Activated T-helper 1 cell treated with anti-CD3 and anti-CD28 coated beads, Interleukin-12 subunit alpha, Interleukin-12 subunit beta, Interleukin-2, Interleukin-4 antibody, amounts not matched to agents 30 ng/mL and 10 ng/mL and 1 ng/mL, durations not matched to agents 14 hours and 24 hours and 36 hours (primary cell): ENCODE measurements at regions not wholly inside any gene's neighbourhood (a gene's known extent, or its start where the extent isn't known, plus 50 kb on each side); places are given as distances from the start of the nearest gene placed in this dataset.
"Not testable (repeated sequence)": the region's sequence is repeated elsewhere in the genome, so short reads cannot be mapped to it uniquely, and the experiment has no call there.

Experiments
- DNase-seq: peaks from one replicate; pipeline ENCODE4 v3.0.0; 2021; ENCODE audit warnings: low spot score
- H3K27ac Mint-ChIP-seq: one replicate; pipeline ENCODE4 v1.8.0; 2021; ENCODE audit warnings: mild to moderate bottlenecking, mixed read lengths
- H3K27me3 Mint-ChIP-seq: one replicate; pipeline ENCODE4 v1.8.0; 2022; ENCODE audit warnings: mild to moderate bottlenecking, moderate library complexity, mixed read lengths; ENCODE audit not compliant: insufficient read depth
- H3K36me3 Mint-ChIP-seq: one replicate; pipeline ENCODE4 v1.8.0; 2021; ENCODE audit warnings: low read depth, mixed read lengths
- H3K4me1 Mint-ChIP-seq: one replicate; pipeline ENCODE4 v1.8.0; 2021; ENCODE audit warnings: low read depth, mixed read lengths
- H3K4me3 Mint-ChIP-seq: one replicate; pipeline ENCODE4 v1.8.0; 2021; ENCODE audit warnings: mild to moderate bottlenecking, moderate library complexity, mixed read lengths
- H3K9me3 Mint-ChIP-seq: one replicate; pipeline ENCODE4 v1.8.0; 2021; ENCODE audit warnings: mixed read lengths
- intact Hi-C: fragments of 100-400 bp; cut with micrococcal nuclease; formaldehyde crosslinking; loops from one replicate; pipeline ENCODE4 v1.15.1; 2024

- DNase-seq = no peak
- intact Hi-C loops = no loop called here
- H3K4me1 Mint-ChIP-seq = no peaks in the 10 kb centered on the region
- no peaks in the 10 kb centered on the region for H3K36me3 Mint-ChIP-seq
- no peak overlapping the region for H3K27ac Mint-ChIP-seq
- no peak overlapping the region for H3K4me3 Mint-ChIP-seq
- no peaks in the 10 kb centered on the region for H3K9me3 Mint-ChIP-seq
- H3K27me3 Mint-ChIP-seq = no peaks in the 10 kb centered on the region
Measured at GRCh38 chr2:59830601-59831000, 722.9 kb downstream of the BCL11A start.

- H3K9me3 Mint-ChIP-seq = no peaks in the 10 kb centered on the region
- no peaks in the 10 kb centered on the region for H3K4me1 Mint-ChIP-seq
- H3K27ac Mint-ChIP-seq = no peak overlapping the region
- H3K4me3 Mint-ChIP-seq = no peak overlapping the region
- DNase-seq = no peak
- no peaks in the 10 kb centered on the region for H3K36me3 Mint-ChIP-seq
- intact Hi-C loops = no loop called here
- H3K27me3 Mint-ChIP-seq = no peaks in the 10 kb centered on the region
Measured at GRCh38 chr2:59827677-59828076, 725.8 kb downstream of the BCL11A start.

DNA sequence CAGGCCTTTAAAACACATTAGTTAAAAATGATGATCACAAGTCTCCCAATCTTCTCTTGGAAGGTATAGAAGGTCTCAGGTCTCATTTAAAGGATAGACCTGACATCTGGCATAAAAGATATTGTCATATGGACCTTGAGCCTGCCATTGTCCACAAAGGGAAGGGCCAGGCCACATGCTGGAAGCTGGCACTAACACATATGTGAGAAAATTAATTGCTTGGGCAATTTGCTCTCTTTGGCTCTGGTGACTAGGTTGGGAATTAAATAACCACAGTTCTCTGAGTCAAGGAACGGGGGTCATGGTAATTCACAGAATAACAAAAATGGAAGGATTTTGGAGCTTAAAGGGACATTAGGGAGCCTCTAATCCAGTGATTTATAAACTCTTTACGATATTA is 727.3 kb downstream of the BCL11A start:
- intact Hi-C loops = no loop called here
- H3K4me3 Mint-ChIP-seq = no peak overlapping the region
- H3K36me3 Mint-ChIP-seq = no peaks in the 10 kb centered on the region
- no peak for DNase-seq
- no peaks in the 10 kb centered on the region for H3K9me3 Mint-ChIP-seq
- H3K27me3 Mint-ChIP-seq = no peaks in the 10 kb centered on the region
- H3K4me1 Mint-ChIP-seq = no peaks in the 10 kb centered on the region
- H3K27ac Mint-ChIP-seq = no peak overlapping the region

- DNase-seq = no peak
- Mint-ChIP-seq H3K27me3 (no peaks in the 10 kb centered on the region), H3K4me3 (no peak overlapping the region), H3K36me3 (no peaks in the 10 kb centered on the region), H3K4me1 (no peaks in the 10 kb centered on the region), H3K27ac (no peak overlapping the region), H3K9me3 (no peaks in the 10 kb centered on the region)
- intact Hi-C loops = no loop called here
Measured at GRCh38 chr2:59824314-59824713, 729.1 kb downstream of the BCL11A start.

DNA sequence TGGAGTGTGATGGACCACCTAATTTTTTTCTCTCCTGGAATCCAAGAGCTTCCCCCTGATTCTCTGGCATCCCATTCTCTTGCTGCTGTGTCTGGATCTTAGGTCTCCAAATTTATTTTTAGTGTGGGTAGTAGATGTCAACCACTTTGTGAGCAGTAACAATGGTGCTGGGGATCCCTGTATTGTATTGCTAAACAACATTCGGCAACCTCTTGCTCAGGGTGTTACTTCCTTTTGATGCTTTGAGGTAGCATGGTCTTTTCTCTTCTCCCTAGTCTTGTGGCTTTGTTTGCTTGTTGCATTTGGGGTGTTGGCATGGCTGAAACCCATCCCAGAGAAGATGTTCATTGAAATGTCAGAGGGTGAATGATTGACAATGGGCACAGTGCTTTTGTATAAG is 737.4 kb downstream of the BCL11A start:
- H3K36me3 Mint-ChIP-seq = no peaks in the 10 kb centered on the region
- no peaks in the 10 kb centered on the region for H3K4me1 Mint-ChIP-seq
- H3K27ac Mint-ChIP-seq = no peak overlapping the region
- H3K4me3 Mint-ChIP-seq = no peak overlapping the region
- intact Hi-C loops = no loop called here
- no peak for DNase-seq
- no peaks in the 10 kb centered on the region for H3K27me3 Mint-ChIP-seq
- no peaks in the 10 kb centered on the region for H3K9me3 Mint-ChIP-seq

- H3K27me3 Mint-ChIP-seq, H3K4me1 Mint-ChIP-seq, DNase-seq, H3K4me3 Mint-ChIP-seq, H3K27ac Mint-ChIP-seq, intact Hi-C loops, H3K36me3 Mint-ChIP-seq, H3K9me3 Mint-ChIP-seq: not testable (repeated sequence)
Measured at GRCh38 chr2:59810283-59810682, 743.2 kb downstream of the BCL11A start.

DNA sequence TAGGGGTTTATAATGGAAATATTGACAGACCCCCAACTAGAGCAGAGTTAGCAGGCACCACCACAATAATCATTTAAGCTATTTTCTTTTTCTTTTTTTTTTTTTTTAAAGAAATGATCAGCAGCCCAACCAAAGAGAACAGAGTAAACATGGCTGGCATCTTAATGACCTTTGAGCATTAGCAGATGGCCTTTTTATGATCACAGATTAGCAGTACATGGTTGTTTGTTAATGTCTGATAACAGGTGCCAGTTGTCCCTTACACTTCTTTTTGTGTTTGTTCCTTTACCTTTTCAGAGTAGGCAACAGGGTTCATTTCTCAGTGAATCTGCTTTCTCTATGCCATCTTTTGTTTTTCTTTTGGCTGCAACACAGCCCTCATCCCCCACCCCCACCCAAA is 747.0 kb downstream of the BCL11A start:
- intact Hi-C loops = no loop called here
- Mint-ChIP-seq H3K4me1 (no peaks in the 10 kb centered on the region), H3K36me3 (no peaks in the 10 kb centered on the region), H3K27me3 (no peaks in the 10 kb centered on the region), H3K27ac (no peak overlapping the region), H3K9me3 (no peaks in the 10 kb centered on the region), H3K4me3 (no peak overlapping the region)
- DNase-seq = no peak

DNA sequence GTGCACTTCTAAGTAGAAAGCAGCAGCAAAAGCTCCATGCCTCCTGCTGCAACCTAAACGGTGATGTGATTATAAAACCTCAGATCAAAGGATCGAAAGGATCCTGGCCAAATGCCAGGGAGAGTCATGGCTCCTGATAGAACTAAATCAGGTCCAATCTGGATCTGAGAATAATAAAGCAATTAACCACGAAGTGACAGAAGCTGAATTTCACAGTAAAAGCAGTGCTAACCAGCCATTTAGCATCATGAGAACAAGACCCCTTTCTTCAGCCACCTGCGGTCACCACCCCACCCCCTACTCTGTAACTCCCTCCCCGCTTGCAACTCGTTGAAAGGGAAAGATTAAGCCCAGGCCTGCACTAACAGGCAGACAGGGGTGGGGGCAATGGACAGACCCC is 748.7 kb downstream of the BCL11A start:
- no peaks in the 10 kb centered on the region for H3K36me3 Mint-ChIP-seq
- H3K27ac Mint-ChIP-seq = no peak overlapping the region
- H3K4me1 Mint-ChIP-seq = no peaks in the 10 kb centered on the region

DNA sequence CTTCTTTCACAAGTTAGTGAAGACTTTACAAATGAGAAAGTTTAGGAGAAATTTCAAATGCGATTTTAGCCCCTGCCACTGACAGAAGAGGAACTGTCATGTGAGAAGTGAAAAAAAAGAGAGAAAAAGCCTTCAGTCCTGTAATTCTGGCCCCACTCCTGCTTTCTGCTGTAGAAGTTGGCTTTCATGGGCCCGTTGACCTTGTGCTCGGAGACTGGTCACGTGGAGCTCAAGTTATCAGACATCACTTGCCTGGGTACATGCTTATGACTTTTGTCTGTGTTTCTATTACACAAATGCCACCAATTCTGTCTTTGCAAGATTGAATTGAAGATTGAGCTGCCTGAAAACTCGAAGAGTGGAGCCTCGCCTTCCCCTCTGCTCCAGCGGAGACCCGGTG is 749.9 kb downstream of the BCL11A start:
- Mint-ChIP-seq H3K27me3 (no peaks in the 10 kb centered on the region), H3K27ac (no peak overlapping the region), H3K36me3 (no peaks in the 10 kb centered on the region), H3K4me3 (no peak overlapping the region), H3K9me3 (no peaks in the 10 kb centered on the region), H3K4me1 (no peaks in the 10 kb centered on the region)
- intact Hi-C loops = no loop called here
- no peak for DNase-seq

More for the DNA sequence above, 748.7 kb downstream of the BCL11A start:
- DNase-seq = no peak
- intact Hi-C loops = no loop called here
- Mint-ChIP-seq H3K4me3 (no peak overlapping the region), H3K27me3 (no peaks in the 10 kb centered on the region), H3K9me3 (no peaks in the 10 kb centered on the region)

- Mint-ChIP-seq H3K4me1 (no peaks in the 10 kb centered on the region), H3K4me3 (no peak overlapping the region), H3K27me3 (peaks cover 2% of the 10 kb centered on the region), H3K9me3 (no peaks in the 10 kb centered on the region), H3K36me3 (no peaks in the 10 kb centered on the region), H3K27ac (no peak overlapping the region)
- intact Hi-C loops = no loop called here
- DNase-seq = no peak
Measured at GRCh38 chr2:59798687-59799232, 754.7 kb downstream of the BCL11A start.

GRCh38 chr2:59791004-59791618 is 762.3 kb downstream of the BCL11A start:
- H3K27me3 Mint-ChIP-seq = peaks cover 2% of the 10 kb centered on the region
- H3K9me3 Mint-ChIP-seq = no peaks in the 10 kb centered on the region
- DNase-seq = no peak
- H3K27ac Mint-ChIP-seq = no peak overlapping the region
- intact Hi-C loops = no loop called here
- no peaks in the 10 kb centered on the region for H3K36me3 Mint-ChIP-seq
- no peak overlapping the region for H3K4me3 Mint-ChIP-seq
- no peaks in the 10 kb centered on the region for H3K4me1 Mint-ChIP-seq

GRCh38 chr2:59790186-59791003 is 763.1 kb downstream of the BCL11A start:
- Mint-ChIP-seq H3K27me3 (peaks cover 2% of the 10 kb centered on the region), H3K4me3 (no peak overlapping the region), H3K27ac (no peak overlapping the region), H3K9me3 (no peaks in the 10 kb centered on the region), H3K4me1 (no peaks in the 10 kb centered on the region), H3K36me3 (no peaks in the 10 kb centered on the region)
- intact Hi-C loops = no loop called here
- no peak for DNase-seq

DNA sequence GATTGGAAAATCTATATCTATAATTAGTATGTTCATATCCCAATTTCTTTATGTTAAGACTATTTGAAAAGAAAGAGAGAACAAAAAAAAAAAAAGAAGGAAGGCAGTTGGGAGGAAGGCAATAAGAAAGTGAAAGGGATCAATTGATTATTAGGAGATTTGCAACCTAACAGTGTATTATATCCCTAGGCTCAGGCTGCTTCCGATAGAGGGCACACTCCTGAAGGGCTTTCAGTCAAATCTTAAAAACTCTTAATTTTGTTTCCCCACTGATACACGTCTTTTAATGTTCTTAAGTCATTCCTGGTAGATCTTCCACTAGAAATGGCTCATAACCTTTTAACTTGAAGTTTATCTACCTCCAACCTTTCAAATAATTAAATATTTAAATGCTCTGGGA is 763.9 kb downstream of the BCL11A start:
- H3K36me3 Mint-ChIP-seq = no peaks in the 10 kb centered on the region
- H3K27ac Mint-ChIP-seq = no peak overlapping the region
- H3K4me1 Mint-ChIP-seq = no peaks in the 10 kb centered on the region
- intact Hi-C loops = no loop called here
- DNase-seq = no peak
- no peak overlapping the region for H3K4me3 Mint-ChIP-seq
- H3K9me3 Mint-ChIP-seq = no peaks in the 10 kb centered on the region
- H3K27me3 Mint-ChIP-seq = peaks cover 2% of the 10 kb centered on the region
